ENCODE measurements at regions not wholly inside any gene's neighbourhood (a gene's known extent, or its start where the extent isn't known, plus 50 kb on each side); places are given as distances from the start of the nearest gene placed in this dataset.

- no peak for FAIRE-seq
These were observed 138.3 kb downstream of the CD83 start for GRCh38 chr6:14255916-14256315.

DNA sequence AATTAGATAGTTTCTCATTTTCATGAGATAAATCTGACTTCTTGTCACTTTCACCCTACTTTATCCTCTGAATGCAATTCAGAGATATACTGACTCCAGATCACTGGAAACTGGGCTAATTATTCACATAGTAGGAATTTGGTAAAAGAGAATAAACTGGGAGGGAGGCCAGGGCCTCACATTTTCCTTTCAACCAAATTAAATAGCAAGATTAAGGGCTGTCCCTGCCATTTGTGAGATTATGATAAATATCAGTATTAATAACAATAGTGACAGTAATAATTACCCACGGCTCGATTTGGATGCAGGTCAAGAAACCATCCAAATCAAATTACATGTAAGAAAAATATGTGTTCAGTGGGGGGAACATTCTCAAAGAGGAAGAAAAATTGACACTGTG lies 140.5 kb downstream of the CD83 start:
- FAIRE-seq = no peak

DNA sequence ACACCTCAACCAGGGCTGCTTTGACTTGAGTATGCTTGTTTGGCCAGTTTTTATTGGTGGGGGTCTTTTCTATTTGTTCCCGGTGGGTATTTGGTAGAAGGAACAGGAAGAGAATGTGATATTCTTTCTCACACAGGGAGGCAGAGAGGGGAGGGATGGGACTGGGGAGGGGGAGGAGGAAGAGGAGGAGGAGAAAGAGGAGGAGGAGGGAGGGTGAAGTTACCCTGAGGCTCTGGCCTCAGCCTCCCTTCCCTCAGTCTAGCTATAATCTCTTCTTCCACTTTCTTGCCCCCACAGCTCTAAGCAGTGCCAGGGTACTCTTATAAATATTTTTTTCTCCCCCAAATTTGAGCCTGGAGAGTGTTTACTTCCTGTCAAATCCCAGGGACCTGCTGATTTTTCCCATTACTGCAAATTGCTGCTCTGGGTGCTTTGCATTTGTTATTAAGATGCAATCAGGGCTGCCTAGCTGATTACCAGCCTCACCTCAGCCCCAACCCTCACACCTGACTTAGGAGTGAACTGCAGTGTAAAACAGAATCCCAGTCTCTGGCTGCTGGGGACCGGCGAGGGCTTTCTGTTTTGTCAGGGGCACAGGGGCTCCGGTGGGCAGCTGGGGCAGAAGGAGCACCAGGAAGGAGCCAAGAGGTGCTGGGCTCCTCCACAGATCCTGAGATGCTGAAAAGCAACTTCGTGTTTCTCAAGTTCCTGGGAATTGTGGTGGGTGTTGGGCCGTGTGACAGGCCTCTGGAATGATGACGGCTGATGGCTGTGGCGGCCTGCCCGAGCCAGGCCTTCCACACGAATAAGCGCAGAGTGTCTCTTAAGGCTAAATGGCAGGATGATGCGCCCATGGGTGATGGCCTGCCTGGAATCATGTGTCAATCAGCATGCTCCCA lies 141.4 kb downstream of the CD83 start:
- no peak for FAIRE-seq

- no peak for FAIRE-seq
These were observed 142.1 kb downstream of the CD83 start for GRCh38 chr6:14259594-14260152.

- FAIRE-seq = no peak
These were observed 143.3 kb downstream of the CD83 start for GRCh38 chr6:14260839-14261238.

DNA sequence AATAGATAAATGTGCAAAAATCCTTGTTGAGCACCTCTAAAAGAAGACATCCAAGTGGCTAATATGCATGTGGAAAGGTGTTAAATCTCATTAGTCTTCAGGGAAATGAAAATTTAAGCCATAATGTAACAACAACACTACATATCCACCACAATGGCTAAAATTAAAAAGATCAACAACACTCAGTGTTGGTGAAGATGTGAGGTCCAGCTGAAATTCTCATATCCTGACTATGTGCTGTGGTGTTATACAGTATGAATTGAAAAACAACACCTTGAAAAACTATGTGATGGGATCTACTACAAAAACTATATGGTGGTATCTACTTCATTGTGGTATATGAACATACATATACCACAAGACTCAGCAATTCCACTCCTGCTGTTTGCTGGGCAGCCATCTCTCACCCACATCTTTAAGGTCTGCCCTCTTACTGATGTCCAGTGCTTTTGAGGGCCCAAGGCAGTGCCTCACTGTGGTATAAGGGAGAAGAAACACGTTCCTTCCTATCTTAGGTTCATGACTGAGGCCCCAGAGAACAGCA lies 146.4 kb downstream of the CD83 start:
- no peak for FAIRE-seq

DNA sequence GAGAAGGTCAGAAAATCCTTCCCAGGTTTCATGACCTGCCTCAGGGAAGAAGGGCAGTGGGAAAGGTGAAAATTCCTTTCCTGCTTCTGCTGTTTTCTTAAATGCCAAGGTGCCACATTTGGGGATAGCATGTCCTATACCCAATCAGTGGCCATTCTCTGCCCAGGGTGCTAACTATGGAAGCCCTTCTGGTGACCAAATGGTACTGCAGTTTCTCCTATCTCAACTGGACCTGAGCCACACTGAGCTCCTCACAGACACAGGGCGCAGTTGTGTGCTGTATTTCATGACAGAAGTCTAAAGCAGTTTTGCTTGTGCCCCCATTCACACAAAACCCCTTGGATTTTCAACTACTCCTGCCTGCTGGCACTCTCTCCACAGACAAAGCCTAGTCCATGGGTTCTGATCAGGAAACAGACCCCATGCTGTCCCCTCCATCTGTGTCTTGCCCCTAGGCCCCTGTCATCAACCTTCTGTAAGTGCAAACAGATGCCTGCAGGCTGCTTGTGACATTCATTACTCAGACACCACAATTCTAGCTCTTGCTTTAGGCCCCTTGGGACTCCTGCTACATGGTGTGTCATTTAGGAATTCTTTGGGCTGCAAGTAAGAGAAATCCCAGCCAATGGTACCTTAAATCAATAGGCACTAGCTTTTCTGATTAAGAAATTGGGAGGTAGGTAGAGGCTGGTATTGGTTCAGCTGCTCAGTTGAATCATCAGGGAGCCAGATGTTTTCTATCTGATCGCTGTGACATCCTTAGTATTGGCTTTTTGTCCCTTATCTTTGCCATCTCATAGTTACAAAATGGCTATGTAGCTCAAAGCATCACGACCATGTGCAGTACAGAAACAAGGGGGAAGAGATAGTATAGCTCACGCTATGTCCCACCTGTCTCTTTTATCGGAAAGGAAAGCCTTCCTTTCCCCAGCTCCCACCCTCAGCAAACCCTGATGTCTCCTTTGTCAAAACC lies 147.8 kb downstream of the CD83 start:
- no peak for FAIRE-seq

GRCh38 chr6:14266266-14266665 lies 148.7 kb downstream of the CD83 start:
- FAIRE-seq = no peak

DNA sequence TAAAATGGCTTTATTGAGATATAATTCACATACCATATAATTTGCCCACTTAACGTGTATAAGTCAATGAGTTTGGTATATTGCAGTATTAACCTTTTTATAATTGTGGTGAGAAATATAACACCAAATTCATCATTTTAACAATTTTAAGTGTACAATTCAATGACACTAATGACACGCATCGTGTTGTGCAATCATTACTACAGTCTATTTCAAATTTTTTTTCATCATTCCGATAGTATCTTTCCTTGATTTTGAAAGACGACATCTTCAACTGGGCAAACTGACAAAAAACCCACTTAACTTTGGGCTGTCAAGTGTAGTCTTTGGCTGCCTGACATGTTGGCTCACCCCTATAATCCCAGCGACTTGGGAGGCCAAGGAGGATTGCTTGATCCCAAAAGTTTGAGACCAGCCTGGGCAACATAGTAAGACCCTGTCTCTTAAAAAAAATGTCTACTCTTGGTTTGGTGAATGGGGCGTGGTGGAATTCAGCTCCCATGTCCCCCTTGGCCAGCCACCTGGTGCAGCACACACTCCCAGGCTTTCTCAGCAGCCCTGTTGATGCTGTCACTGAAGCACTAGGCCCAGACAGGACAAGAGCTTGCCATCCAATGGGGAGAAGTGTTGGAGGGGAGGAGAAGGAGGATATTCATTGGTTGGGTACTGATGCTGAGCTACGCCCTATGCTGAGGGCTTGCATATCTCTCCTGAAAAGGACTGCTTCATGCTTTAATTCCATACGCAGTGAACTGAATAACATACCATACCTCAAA lies 150.5 kb downstream of the CD83 start:
- FAIRE-seq = no peak

- no peak for FAIRE-seq
These were observed 151.9 kb downstream of the CD83 start for GRCh38 chr6:14269436-14269835.

GRCh38 chr6:14270142-14270893 lies 152.7 kb downstream of the CD83 start:
- FAIRE-seq = no peak

DNA sequence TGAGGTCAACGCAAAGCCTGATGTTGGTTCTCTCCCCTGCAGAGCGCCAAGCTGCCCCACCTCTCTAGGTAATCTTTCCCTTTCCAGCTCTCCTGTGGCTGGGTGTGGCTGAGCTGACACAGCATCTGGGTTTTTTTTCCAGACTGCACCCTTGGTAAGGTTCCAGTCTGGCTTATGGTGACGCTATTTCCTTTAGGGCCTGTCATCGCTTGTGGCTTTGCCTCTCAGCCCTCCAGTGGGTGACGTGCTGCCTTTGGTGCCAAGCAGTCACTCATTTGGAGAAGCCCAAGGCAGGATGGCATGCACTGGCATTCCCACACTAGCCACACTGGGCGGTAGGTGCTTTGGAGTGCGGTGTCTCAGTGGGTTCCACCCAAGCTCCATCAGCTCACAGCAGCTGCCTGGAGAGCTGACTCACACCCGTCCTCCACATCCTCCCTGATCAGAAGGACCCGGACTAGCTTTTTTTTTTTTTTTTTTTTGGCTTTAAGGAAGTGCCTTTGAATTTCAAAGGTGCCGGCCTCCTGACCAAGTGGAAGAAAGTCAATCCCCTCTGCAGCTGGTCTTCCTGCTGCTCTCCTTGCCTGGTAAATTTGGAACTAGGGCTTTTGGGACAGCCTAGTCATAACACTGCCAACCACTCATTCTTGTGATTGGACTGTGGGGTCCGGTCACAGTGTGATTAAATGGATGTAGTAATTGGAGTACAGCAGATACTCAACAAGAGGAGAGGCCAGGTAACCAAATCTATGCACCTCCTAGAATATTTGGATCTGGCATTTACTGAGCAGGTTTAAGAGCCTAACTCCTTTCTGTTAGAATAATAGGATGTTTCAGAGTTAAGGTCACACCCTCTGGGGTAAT lies 153.6 kb downstream of the CD83 start:
- no peak for FAIRE-seq

- FAIRE-seq = no peak
These were observed 154.5 kb downstream of the CD83 start for GRCh38 chr6:14271789-14272736.

- FAIRE-seq = no peak
These were observed 155.1 kb downstream of the CD83 start for GRCh38 chr6:14272737-14273085.

DNA sequence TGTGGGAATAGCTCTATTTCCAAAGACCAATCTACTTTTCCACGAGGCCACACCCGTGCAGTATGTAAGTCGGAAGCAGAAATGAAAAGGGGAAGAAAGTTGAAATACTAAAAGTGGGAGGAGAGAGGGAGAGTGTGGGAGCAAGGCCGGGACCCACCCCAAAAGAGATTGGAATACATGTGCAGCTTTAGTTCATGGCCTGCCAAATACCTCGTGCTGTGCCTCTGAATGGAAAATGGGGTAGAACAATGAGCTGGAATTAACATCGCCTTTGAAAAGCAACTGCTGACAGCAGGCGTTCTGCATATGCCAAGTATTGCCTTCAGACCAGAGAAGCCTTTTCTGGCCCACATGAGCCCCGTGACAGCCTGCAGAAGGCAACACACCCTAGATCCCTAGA lies 155.6 kb downstream of the CD83 start:
- FAIRE-seq = no peak

DNA sequence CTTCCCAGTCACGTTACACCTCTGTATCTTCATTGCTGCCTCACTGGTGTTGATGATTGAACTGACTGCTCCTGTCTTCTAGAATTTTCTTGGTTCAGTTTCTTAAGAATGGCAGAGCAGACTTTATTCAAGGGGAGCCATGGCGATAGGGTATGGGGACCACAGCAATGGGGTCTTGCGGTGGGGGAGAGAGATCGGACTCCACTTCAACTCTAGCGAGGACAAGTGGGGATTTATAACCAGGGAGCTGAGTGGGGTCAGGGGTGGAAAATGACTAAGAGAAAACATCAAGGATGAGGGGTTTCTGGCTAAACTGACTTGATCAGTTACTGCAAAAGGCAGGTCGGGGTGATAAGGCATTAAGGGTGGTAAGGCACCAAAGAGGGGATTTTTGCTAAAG lies 156.4 kb downstream of the CD83 start:
- no peak for FAIRE-seq

DNA sequence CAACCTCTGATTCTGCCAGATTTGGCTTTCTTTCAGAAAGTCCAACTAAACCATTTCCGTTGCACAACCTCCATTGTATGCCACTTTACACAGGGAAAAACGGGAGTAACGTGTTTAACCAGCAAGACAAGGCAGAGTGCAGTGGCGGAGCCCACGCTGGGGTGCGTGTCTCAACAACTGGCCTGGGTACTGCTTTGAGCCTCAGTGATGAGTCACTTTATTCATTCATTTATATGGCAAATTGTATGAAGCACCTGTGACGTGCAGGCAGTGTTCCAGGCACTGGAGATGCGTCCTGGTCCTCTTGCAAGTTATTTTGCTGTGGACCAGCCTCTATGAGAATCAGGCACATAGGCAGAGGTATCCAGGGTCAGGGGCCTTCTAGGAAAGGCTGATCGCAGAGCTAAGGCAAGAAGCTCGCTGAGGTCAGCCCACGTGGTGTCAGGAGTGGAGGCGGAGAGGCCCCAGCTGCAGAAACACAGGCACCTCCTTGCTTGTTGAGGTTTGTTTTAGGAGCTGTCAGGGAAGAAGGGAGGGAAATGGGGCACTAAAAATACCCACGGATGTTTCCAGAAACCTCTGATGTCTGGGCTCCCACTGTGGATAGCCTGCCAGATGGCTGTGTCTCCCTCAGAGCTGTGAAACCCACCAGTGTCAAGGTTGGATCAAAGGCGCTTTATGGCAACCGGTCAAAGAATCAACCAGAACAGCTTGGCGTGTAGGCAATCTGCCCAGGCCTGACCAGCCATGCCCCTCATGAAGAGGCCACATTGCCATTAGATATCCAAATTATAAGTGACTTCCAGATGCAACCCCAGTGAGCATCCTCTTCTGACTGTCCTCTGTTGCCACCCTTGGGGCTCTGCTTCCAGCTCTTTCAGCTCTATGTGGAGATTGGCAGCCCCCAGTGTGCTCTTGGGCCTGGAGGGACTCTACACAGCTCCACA lies 157.2 kb downstream of the CD83 start:
- FAIRE-seq = no peak

GRCh38 chr6:14275493-14275851 lies 157.9 kb downstream of the CD83 start:
- FAIRE-seq = no peak
